ENCODE measurements at regions not wholly inside any gene's neighbourhood (a gene's known extent, or its start where the extent isn't known, plus 50 kb on each side); places are given as distances from the start of the nearest gene placed in this dataset.
A peak's percentile ranks its signal among the peaks of the same experiment; 100 is the strongest.
"Not testable (repeated sequence)": the region's sequence is repeated elsewhere in the genome, so short reads cannot be mapped to it uniquely, and the experiment has no call there.

DNA sequence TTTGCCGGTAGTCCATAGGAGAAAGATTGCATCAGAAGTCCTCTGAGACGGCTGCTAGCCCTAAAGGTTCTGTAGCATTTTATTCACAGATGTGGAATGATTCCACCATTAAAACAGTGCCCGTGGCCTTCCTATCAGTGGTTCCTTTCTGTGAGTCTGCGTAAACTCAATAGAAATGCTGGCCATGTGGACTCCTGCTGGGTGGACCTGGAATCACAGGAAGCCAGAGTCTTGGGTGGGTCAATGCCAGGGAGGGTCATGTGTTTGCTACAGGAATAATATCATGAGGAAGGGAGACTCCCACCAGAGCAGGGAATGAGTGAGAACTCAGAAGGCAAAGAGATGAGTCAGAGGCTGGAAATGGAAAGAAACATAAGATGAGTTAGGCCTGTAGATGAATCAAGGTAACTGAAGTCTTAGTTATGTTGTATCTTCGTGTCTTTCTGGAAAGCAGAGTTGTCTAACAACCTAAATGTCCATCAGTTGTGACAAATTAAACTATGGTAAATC is 410.4 kb upstream of the AUTS2 start:
- no peak for DNase-seq

- no peak for DNase-seq
Measured at GRCh38 chr7:69189406-69189805, 408.9 kb upstream of the AUTS2 start.

GRCh38 chr7:69190025-69190424 is 408.2 kb upstream of the AUTS2 start:
- DNase-seq: no peak

DNA sequence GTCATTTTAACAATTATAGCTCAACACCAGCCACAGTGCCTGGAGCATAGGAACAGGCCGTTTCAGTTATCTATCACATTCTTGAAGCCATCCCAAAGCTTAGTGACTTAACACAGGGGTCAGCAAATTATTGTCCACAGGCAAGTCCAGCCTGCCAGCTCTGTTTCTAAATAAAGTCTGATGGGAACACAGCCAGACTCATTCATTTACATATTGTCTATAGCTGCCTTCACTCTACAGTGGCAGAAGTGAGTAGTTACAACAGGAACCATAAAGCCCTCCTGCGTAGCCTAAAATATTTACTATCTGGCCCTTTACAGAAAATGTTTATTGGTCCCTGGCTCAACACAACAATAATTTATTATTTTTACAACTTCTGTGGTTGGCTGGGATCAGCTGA is 407.5 kb upstream of the AUTS2 start:
- DNase-seq: no peak

DNA sequence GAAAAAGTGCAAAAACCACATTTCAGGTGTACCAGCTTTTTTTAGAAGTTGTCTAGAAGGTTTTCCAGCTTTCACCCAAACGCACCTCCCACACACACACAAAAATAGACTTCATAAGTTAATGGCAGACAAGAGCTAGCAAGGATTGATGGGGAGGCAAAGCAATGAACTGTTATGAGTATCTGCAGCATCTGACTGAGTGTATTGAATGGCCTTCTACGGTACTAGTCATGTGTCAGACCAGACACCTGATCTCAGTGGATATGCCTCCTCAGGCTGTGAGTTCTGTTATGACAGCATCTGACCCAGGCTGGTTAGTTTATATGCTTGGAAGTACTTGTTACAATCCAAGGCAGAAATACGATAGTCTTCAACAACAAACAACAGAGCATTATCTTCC is 406.1 kb upstream of the AUTS2 start:
- no peak for DNase-seq

- DNase-seq: no peak
Measured at GRCh38 chr7:69193061-69193460, 405.2 kb upstream of the AUTS2 start.

GRCh38 chr7:69196593-69196992 is 401.7 kb upstream of the AUTS2 start:
- DNase-seq: no peak

DNA sequence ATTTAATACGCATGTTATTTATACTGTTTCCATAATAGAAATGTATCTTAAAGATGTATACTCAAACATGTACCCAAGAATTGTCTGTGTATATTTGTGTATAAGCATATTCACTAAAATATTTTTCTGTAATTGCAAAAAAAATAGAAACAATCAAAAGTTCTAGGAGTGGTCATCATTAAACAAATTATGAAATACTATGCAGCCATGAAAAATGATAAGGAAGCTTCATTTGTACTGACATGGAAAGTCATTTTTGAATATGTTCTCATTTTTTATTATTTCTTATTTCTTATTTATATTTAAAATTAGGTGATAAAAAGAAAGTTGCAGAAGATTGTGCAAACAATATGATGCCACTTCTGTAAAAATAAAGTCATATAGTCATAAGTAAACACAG is 400.0 kb upstream of the AUTS2 start:
- no peak for DNase-seq

DNA sequence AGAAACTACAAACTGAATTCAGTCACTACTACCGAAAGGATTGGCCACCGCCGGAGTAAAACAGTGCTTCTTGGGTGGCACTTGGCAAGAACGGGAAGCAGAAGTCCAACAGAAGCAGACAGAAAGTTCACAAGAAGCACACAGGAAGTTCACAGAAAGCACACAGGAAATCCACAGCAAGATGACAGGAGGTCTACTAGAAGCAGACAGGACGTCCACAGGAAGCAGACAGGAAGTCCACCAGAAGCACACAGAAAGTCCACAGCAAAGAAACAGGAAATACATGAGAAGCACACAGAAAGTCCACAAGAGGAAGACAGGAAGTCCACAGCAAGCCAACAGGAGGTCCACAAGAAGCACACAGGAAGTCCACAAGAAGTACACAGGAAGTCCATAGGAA is 399.2 kb upstream of the AUTS2 start:
- DNase-seq: peak; percentile 0

DNA sequence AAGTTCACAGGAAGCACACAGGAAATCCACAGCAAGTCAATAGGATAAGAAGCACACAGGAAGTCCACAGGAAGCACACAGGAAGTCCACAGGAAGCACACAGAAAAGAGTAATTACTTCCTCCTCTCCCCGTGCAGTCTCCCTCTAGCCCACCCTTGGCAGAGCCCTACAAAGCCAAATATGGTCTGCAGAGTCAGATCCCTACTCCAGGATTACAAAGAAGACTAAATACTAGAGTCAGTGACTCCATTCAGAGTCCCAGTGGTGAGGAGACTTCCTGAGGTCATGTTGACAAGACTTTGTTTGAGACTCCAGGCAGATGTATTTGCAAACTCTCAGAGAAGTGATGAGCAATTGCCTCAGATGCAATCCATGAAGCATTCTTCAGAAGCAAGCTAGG is 398.6 kb upstream of the AUTS2 start:
- no peak for DNase-seq

GRCh38 chr7:69203871-69204270 is 394.4 kb upstream of the AUTS2 start:
- no peak for DNase-seq

GRCh38 chr7:69204943-69205342 is 393.3 kb upstream of the AUTS2 start:
- no peak for DNase-seq

DNA sequence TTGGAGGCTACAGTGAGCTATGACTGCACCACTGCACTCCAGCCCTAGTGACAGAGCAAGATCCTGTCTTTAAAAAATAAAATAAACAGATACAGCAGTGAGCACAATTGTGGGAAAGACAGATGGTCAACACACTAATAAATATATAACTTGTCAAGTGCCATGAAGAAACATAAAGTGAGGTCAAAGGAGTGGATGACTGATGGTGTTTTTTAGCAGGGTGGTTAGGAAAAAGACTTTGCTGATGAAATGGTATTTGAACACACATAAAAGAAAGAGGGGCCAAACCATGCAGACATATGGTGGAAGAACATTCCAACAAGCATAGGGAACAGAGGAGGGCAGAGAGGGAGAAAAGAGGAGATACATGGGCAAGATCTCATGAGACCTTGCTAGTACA is 392.7 kb upstream of the AUTS2 start:
- no peak for DNase-seq

GRCh38 chr7:69208276-69208675 is 390.0 kb upstream of the AUTS2 start:
- no peak for DNase-seq

- DNase-seq: peak; percentile 1
Measured at GRCh38 chr7:69208848-69209247, 389.4 kb upstream of the AUTS2 start.

DNA sequence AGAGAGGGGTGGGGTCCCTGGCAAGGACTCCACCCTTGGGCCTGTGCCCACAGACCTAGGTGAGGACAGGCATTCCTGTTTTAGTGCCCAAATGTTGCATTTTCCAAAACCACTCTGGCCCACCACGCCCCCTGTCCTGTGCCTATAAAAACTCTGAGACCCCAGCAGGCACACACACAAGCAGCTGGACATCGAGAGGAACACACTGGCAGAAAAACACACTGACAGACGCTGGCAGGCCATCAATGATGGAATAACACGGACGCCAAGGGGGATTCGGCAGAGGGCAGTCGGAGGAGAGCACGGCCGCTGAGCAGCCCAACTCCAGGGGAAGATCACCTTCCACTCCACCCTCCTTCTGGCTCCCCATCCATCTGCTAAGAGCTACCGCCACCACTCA is 386.9 kb upstream of the AUTS2 start:
- no peak for DNase-seq

DNA sequence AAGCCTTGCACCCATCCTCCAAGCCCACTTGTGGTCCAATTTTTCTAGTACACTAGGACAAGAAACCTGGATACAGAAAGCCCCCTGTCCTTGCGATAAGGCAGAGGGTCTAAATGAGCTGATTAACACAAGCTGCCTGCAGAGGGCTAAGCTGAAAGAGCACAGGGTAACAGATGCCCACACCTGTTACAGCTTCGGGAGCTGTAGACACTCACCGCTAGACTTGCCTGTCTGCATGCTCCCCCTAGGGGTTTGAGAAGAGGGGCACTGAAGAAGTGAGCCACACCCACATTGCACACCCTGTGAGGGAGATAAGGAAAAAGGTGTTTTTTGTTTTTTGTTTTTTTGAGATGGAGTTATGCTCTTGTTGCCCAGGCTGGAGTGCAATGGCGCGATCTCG is 386.5 kb upstream of the AUTS2 start:
- no peak for DNase-seq

GRCh38 chr7:69213878-69214277 is 384.4 kb upstream of the AUTS2 start:
- DNase-seq: no peak

GRCh38 chr7:69215516-69215915 is 382.8 kb upstream of the AUTS2 start:
- DNase-seq: not testable (repeated sequence)

- DNase-seq: no peak
Measured at GRCh38 chr7:69217516-69218350, 380.5 kb upstream of the AUTS2 start.

- DNase-seq: no peak
Measured at GRCh38 chr7:69218576-69218975, 379.7 kb upstream of the AUTS2 start.

GRCh38 chr7:69219381-69219780 is 378.9 kb upstream of the AUTS2 start:
- no peak for DNase-seq

DNA sequence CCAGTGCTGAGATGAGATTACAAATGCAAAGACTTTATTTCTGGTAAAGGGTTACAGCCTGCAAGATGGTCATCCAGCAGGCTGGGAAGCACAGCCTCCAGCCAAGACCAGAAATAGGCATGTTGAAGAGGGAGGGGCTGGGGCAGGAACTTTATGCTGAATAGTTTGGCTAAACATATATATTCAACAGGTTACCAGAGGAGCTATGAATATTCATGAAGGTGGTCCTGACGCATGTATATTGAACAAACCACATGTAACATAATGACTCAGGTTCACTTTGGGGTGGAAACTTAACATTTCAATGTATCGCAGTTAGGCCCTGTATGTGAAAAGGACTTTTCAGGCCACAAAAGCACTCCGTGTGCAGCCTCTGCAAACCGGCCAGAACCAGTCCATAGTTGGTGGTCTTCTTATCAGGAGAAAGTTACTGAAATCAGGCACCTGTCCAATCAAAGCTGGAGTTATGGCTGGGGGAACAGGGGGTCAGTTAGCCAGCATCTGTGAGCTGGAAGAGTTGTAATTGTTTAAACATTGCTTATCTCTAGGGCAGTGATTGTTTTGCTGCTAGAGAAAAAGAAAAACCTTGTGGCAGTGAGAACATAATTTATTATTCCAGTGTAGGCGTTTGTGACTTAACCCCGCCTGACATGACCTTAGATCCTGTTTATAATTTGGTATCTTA is 372.9 kb upstream of the AUTS2 start:
- no peak for DNase-seq

GRCh38 chr7:69228212-69228811 is 370.0 kb upstream of the AUTS2 start:
- no peak for DNase-seq

Data from CD4-positive, alpha-beta T cell treated with Interleukin-17A for 1 hour (primary cell).